ENCODE measurements at regions not wholly inside any gene's neighbourhood (a gene's known extent, or its start where the extent isn't known, plus 50 kb on each side); places are given as distances from the start of the nearest gene placed in this dataset.

GRCh38 chr13:109361562-109362289 lies 424.7 kb downstream of the IRS2 start:
- TF ChIP-seq ARNTL (CRISPR knock-in tag; IDR thresholded peaks at IDR 0.05; ENCODE audit: borderline replicate concordance, low read depth), result no peak
- TF ChIP-seq PATZ1 (CRISPR knock-in tag; IDR thresholded peaks at IDR 0.05; ENCODE audit: borderline replicate concordance), result no peak
- no peak for TF ChIP-seq SNAI2 (CRISPR knock-in tag; IDR thresholded peaks at IDR 0.05)
- TF ChIP-seq ZNF8 (CRISPR knock-in tag; IDR thresholded peaks at IDR 0.05), result no peak
- no peak for TF ChIP-seq ZFP3 (CRISPR knock-in tag; IDR thresholded peaks at IDR 0.05)
- no peak for TF ChIP-seq ZFP30 (CRISPR knock-in tag; IDR thresholded peaks at IDR 0.05)
- TF ChIP-seq ZC3H10 (CRISPR knock-in tag; IDR thresholded peaks at IDR 0.05), result no peak
- TF ChIP-seq TOX (CRISPR knock-in tag; IDR thresholded peaks at IDR 0.05; ENCODE audit: borderline replicate concordance), result no peak
- no peak for TF ChIP-seq CREB5 (CRISPR knock-in tag; IDR thresholded peaks at IDR 0.05; ENCODE audit: low read depth)
- TF ChIP-seq BACH2 (CRISPR knock-in tag; IDR thresholded peaks at IDR 0.05; ENCODE audit: borderline replicate concordance), result no peak
